GM19328 (cell line): ENCODE measurements at regions not wholly inside any gene's neighbourhood (a gene's known extent, or its start where the extent isn't known, plus 50 kb on each side); places are given as distances from the start of the nearest gene placed in this dataset.

Experiments used
- ATAC-seq: cut with Tn5 transposase; IDR thresholded peaks from one replicate; pipeline ENCODE4 v1.9.1; 2021; ENCODE audit warnings: mild to moderate bottlenecking, moderate library complexity; ENCODE audit not compliant: unreplicated experiment

DNA sequence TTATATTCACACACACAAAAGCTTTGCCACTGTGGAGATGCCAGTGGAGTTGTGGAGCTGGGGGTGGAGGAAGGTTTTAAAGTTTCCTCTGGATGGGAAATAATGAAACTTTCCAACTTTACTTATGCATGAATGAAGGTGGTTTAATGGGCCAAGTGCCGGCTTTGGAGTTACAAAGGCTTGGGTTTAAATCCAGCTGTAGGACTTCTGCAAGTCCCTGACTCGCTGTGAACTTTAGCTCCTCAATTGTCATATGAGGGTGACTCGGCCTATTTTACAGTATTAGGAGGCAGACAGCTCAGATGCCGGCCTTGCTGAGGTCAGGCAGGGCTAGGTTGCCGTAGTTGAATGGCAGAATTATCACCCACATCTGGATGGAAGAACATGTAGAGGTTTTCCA, 415.8 kb upstream of the TRIB2 start:
- ATAC-seq = no peak

DNA sequence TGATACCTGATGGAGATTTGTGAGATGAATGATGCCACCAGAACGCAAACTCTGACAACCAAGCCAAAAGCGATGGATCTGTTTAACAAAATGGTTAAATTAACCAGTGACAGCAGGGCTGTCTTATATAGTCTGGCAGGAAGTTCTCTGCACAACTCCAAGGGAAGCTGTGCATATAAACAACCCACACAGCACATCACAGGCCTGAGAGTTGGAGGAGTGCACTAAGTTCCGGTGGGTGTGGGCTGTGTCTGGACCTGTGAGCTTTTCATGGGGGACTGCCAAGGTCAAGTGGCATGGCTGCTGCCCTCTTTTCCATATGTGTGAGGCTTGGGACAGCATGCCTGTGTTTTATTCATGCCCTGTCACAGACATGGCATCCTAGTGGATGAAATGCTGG, 414.6 kb upstream of the TRIB2 start:
- no peak for ATAC-seq

DNA sequence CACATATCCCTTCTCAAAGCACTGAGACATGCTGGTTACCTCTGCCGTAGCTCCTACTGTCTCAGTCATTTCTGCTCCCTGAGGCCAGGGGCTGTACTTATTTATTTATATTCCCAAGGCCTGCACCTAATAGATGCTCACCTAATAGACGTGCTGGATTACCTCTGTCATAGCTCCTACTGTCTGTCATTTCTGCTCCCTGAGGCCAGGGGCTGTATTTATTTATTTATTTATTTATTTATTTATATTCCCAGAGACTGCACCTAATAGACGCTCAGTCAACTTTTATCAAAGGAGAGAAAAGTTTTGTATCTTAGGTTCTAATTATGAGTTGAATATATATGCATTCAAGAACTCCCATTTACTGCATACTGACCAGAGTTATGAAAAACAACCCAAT, 414.0 kb upstream of the TRIB2 start:
- no peak for ATAC-seq

DNA sequence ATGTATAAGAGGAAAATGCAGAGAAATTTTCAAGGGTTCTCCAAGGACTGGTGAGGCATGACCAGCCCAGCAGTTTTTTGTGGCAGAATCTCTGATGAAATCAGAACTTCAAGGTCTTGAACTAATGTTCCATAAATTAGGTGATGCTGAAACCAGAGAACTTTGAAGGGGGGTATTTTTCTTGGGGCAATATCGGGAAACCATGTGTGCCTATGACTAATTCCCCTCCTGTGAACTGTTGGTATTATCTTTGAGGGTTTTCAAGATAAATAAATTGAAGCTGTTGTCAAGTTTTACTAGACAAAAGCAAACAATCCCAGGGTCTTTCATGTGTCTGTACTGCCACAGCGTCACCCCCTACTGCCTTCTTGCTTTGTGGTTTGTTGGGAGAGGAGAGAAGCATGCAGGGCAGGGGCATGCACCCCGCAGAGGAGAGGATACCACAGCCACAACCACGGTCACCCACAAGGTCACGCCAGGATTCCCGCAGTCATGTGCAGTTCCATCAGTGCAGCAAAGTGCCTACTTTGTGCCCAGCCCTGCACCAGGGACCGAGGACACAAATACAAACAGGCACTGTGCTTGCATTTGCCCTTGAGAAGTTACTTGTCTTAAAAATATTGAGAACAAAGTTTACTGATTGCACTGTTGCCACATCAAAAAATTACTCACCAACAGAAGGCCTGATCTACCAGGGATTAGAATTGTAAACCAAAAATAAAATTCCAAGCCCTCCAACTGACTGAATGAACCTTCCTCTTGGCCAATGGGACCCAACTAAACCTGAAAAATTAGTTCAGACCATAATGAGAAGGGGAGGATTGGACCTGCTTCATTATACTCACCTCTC, 413.3 kb upstream of the TRIB2 start:
- ATAC-seq = no peak

DNA sequence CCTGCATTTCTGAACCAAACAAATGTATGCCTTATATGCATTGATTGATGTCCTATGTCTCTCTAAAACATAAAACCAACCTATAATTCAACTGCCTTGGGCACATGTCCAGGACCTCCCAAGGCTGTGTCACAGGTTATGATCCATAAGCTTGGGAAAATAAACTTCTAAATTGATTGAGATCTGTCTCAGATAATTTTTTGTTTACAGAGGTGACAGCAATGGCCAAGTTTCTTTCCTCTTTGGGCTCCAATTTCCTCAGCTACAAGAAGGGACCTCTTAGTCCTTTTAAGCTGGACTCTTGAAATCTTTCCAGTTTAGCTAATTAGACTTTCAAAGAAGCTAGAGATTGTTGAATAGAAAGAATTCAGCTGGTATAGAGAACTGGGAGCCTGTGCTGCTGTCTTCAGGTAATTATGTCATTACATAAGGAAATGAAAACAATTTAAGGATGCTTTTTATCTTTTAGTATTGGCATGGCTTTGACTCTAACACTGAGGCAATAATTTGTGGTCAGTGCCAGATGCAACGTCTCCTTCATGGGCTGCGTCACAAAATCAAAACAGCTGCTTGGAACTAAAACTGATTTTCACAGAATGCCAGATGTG, 412.1 kb upstream of the TRIB2 start:
- no peak for ATAC-seq

DNA sequence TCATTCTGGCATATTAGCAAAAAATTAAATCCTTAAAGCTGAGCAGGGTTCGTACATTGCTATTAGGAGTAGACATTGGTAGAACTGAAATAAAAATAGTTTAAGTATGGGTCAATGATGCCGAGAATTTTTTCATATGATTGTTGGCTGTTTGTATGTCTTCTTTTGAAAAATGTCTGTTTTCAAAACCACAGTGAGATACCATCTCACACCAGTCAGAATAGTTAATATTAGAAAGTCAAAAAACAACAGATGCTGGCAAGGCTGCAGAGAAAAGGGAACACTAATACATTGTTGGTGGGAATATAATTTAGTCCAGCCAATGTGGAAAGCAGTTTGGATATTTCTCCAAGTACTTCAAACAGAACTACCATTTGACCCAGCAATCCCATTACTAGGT, 410.8 kb upstream of the TRIB2 start:
- no peak for ATAC-seq

DNA sequence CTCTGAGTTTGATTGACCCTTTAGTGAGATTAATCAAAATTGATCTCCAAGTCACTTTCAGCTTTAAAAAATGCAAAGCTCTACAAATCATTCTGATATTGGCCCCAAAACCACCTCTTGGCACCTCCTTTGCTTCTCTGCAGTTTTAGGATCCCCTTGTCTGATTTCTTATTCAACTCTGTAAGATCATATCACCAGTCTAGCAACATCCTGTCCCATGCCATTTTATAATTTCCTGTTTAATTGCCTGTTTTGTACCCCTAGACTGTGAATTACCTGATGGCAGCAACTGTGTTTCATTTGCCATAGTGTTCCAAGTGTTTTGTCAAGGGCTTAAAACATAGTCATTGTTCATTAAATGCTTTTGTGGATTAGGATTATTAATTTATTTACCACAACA, 406.3 kb upstream of the TRIB2 start:
- ATAC-seq = no peak

DNA sequence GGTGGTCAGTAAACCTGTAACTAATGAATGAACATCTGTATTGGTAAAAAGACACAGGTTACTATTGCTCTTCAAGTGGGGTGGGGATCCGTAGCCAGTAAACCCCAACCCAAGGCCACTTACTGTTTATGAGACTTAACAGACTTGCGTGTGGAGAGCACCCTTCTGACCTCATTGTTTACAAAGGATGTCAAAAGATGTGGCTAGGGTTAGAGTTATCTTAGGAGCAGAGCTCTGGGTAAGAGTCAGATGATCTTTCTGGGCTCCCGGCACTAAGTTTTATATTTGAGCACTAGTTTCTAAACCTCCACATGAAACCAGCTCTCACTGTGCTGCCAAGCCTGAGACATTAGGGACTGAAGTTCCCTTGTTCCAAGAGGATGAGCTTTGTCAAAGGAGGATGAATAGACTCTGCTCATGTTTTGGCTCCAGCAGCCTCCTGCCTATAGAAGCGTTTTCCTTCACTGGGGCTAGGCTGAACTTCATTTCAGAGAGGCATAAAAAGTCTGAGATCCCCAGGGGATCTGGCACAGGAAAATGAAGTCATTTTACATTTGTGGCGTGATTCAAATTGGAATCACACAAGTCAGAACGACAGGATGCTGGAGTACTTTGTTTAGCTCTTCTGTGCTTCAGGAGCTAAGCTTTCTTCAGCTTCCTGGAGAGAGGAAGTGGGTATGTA, 403.1 kb upstream of the TRIB2 start:
- no peak for ATAC-seq

DNA sequence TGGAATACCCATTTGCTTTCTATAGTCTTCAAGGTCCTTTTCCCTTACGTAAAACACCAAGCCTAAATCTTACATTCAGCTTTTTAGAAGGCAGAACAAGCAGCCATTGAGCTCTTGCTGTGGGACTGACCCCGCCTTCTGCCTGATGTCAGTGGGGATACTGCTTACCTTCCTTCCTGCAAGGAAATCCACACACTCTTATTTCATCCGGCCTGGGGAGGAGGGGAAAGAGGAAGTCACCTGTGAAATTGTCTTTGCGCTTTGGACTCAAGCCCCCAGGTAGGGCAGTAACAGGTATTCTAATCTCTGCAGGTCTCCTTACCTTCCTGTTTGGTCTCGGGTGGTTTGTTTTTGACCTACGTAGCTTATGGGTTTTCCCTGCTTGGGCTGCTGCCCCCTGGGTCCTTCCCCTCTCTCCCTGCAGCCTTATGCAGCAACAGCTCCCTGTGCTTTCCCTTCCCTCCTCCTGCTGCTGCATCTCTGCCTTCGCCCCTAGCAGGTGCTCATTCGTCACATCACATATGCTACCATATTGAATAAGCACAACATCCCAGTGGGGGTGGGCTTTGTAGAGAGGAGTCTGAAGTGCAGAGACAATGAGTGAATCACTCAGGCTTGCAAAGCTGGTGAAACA, 402.5 kb upstream of the TRIB2 start:
- ATAC-seq = no peak

DNA sequence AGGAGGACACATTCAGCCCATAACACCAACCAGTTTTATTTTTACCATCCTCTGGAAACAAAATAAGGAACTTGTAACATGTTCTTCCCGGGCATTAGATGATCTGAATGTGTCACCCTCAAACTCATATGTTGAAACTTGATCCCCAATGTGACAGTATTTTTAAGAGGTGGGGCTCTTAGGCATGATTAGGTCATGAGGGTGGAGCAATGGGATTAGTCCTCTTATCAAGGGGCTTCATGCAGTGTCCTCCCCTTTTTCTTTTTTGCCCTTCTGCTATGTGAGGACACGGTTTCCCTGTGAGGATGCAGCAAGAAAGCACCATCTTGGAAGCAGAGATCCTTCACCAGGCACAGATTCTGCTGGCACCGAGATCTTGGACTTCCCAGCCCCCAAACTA, 401.5 kb upstream of the TRIB2 start:
- ATAC-seq = no peak

DNA sequence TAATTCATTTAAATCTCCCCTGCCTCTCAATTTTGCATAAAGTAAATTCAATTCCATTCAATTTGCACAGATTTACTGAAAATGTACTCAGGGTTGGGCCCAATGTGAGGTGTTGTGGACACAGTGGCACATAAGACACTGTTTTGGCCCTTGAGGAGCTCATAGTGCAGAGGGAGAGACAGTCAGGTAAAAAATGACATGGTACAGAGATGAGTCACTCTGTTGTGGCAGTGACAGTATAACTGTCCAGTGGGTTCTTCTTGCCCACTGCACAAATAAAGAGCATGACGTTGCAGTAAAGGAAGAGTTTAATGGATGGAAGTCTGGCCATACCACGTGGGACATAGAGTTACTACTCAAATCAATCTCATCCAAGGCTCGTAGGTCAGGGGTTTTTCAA, 400.3 kb upstream of the TRIB2 start:
- no peak for ATAC-seq

DNA sequence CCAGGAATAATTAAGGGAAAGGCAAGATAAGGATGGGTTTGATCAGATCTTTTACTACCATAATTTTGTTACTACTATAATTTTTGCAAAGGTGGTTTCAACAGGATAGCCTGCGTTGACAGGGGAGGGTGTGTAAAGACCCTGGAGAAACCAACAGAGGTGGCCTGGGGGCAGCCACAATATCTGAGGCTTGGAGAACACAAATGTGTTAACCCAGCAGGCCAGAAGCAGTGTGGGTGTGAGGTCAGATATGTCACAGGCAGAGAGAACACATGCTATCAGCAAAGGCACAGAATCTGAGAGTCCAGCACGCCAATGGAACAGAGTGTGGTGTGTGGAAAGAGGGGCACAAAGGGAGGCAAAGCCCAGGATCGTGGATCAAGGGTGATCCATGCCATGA, 399.4 kb upstream of the TRIB2 start:
- no peak for ATAC-seq

DNA sequence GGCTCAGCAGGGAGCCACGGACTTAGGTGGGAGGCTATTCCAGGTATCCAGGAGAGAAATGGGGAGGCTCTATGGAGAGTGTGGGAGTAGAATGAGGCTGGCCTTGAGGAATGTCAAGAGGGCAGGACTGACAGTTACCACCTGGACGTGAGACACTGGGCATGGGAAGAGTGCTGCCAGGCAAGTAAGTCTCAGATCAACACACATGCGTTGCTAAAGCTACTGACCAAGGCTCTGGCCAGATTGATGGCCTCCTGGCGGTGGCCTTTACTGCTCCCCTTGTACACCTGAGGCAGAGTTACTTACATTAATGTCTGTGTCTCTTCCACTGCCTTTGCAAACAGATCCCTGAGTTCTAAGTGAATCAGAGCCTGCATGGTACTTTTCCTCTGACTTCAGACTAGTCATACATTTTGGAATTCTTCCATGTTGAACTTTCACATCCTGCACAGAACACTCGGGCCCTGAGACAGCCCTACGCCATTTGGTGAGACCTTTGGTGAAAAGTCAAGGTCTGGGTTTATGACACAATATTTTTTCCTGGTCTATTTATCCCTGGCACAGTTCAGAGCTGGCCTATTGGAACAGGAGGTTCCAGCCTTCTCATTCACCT, 398.8 kb upstream of the TRIB2 start:
- ATAC-seq = no peak

DNA sequence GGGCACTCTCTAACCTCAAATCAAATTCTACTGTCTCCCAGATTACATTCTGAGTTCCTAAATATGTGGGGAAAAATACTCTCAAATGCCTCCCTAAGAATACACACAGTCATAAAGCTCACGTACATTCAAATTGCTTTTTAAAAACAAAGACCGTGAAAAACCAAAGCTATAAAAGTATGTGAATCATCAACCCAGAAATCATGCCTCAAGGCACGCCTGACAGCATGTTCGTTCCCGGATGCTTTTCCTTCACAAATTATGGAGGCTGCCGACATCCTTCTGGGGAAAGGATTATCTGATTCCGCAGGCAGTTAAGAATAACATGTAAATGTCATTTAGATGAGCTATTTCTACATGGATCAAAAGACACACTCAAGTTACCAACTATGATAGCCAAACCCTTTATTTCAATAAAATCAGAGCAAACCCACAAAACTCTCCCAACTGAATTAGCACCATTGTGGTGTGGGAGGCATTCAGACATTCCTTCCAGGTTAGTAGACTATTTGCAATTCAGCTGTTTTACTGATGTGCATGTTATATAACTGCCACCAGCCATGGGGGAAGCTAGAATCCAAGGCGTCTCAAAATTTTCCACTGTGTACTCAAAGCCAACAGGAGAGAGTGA, 398.2 kb upstream of the TRIB2 start:
- ATAC-seq = no peak

DNA sequence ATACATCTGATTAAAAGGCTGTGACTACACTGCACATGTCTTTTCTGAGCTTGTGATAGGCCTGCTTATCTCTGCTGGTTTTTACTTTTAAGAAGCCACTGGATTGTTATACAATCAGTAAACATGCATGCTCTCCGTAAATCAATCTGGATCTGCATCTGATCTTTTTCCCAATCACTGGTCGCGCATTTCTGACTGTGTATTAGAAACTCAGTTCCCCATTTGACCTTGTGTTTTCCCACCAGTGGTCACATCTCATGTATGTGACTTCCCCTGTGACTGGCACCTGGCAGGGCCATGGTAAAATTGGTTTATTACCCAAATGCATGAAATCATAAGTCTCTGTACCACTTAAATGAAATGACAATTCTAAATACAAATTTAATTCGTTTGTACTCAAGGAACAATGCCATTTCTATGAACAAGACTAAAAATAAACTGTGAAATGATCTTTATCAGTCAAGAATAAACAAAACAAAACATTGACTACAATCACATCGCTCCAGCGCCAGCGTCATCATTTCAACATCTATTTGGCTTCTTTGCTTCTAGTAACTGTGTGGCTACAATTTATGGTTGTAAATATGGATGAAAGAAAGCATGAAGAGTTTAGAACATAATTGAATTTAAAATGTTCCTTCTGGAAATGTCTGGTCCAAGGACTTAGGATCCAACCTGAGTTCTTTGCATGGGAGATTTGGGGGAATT, 396.6 kb upstream of the TRIB2 start:
- ATAC-seq = no peak

DNA sequence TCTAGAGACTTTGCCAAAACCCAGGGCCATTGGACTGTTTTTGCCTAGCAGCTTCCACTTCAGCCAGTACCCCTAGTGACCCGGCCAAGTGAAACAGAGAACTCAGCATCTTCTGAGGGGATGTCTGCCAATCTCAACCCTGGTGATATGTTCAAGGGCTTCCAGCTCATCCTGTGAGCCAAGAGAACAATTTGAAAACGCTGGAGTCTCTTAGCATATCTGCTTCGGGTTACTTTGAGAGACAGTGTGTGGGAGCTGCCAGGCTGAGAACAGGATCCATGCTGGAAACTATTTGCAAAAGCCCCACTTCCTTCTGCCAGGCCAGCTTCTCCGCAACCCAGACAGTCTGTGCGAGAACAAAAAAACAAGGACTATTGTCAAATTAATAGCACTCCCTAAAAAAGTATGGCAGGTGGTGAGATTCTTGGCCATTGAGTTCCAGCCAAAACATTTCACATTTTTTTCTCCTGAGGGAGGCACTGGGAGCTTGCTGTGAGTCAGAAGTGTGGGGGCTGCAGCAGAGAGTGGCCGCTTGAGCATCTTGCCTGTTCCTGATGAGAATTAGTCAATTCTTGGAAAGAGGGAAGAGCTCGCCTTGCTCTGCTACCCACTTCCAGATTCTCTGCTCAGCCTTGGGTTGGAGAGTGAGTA, 395.6 kb upstream of the TRIB2 start:
- no peak for ATAC-seq

DNA sequence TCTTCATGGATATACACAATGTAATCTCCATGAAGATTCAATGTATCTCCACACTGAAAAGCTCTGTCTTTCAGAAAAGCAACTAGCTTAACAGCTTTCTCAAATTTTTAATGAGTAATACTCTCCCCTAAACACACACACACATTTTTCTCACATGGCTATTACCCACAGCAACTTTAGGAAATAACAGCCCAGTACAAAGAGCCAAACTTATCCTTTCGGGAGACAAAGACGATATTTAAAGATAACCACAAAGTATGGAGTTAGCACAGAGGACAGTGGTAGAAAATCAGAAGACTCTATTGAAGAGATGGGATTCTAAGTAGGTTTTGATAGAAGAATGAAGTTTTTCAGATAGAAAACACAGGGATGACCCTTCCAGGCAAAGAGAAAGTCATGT, 394.9 kb upstream of the TRIB2 start:
- no peak for ATAC-seq

DNA sequence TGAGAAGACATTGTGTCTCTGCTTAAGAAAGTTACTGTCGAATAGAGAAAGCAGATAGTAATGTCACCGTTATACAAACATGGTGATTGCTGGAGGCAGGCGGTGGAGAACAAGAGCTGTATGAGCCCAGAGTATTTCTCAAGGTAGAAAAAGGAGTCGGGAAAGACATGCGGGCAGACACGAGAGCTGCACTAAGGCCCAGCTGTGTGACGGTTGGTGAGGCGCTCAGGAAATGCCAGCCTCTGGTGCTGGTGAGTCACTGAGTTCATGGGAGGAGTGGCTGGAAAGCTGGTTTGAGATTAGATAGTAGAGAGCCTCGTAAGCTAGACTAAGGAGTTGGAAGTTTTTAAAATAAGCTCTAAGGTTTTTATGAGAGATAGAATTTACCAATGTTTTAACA, 390.9 kb upstream of the TRIB2 start:
- no peak for ATAC-seq

DNA sequence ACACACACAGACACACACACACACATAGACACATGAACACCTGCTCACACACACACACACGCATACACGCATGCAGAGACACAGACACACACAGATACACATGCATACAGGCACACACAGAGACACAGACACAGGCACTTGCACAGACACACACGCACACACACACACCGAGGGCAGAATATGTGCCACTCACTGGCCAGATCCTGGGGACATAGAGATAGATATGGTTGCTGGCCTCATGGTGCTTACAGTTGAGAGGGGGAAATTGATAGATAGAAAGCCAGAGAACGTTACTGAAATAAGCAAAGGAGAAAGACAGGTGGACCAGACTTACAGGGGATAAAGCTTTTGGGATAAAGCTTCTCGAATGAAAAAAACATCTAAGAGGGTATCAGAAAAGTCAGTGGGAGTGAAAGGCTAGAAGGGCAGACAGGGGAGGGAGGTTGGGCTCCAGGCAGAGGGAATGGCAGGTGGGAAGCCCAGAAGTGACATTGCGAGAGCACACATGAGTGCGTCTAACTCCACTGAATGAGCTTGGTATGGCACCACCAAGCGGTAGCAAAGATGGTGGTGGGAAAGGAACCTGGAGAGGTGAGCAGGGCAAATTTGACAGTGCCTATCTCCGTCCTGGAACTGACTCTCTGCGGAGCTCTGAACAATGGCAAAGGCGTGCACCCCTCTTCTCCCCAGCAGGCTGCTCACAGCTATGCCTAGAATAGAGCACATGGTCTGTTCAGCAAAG, 390.1 kb upstream of the TRIB2 start:
- no peak for ATAC-seq
